ENCODE measurements at regions not wholly inside any gene's neighbourhood (a gene's known extent, or its start where the extent isn't known, plus 50 kb on each side); places are given as distances from the start of the nearest gene placed in this dataset.

DNA sequence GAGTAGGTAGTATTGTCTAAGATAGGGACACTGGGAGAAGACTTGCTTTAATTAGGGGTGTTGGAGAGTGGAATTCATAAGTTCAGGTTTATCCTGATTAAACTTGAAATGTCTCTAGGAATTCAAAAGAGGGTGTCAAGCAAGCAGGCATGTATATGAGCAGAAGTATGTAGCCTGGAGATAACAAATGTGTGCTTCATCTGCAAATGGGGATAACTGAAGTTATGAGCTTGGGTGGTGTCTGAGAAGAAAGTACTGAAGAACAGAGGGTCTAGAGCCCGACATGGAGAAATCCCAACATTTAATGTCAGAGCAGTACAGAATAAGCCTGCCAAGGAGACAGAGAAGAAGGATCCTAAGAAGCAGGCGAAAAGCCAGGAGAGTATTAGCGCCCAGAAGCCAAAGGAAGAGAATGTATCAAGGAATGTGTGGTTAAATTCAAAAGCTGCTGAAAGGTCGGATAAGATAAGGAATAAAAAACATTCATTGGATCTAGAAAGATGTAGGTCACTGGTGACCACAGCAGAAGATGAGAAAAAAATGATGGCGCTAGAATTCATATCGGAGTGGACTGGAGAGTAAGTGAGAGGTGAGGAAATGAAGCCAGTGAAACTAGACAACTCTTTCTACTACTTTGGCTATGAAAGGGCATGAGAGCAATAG is 401.5 kb upstream of the PIK3R1 start:
- DNase-seq = no peak
- no peak overlapping the region for H3K27ac ChIP-seq
- intact Hi-C loops (cut with DNase I) = loop anchor here in 1 of 4 donors (10.0 kb wide), 1 partner anchor 1141 kb away; no protein-coding TSS in a partner anchor
- no peaks in the 10 kb centered on the region for H3K9me3 ChIP-seq
- H3K36me3 ChIP-seq = no peaks in the 10 kb centered on the region
- no peak for TF ChIP-seq EP300 (IDR thresholded peaks at IDR 0.05)
- TF ChIP-seq, protein P1, sequence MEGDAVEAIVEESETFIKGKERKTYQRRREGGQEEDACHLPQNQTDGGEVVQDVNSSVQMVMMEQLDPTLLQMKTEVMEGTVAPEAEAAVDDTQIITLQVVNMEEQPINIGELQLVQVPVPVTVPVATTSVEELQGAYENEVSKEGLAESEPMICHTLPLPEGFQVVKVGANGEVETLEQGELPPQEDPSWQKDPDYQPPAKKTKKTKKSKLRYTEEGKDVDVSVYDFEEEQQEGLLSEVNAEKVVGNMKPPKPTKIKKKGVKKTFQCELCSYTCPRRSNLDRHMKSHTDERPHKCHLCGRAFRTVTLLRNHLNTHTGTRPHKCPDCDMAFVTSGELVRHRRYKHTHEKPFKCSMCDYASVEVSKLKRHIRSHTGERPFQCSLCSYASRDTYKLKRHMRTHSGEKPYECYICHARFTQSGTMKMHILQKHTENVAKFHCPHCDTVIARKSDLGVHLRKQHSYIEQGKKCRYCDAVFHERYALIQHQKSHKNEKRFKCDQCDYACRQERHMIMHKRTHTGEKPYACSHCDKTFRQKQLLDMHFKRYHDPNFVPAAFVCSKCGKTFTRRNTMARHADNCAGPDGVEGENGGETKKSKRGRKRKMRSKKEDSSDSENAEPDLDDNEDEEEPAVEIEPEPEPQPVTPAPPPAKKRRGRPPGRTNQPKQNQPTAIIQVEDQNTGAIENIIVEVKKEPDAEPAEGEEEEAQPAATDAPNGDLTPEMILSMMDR (IDR thresholded peaks at IDR 0.05) = no peak
- TF ChIP-seq POLR2A (IDR thresholded peaks at IDR 0.05) = no peak
- H3K27me3 ChIP-seq = no peaks in the 10 kb centered on the region
- 31 to 43% (median 41%) methylated on average over 6 of the region's 6 CpGs for WGBS, 3 donors
- H3K4me1 ChIP-seq (ENCODE audit: insufficient read depth) = peaks cover 3% of the 10 kb centered on the region
- H3K4me3 ChIP-seq = no peak overlapping the region

DNA sequence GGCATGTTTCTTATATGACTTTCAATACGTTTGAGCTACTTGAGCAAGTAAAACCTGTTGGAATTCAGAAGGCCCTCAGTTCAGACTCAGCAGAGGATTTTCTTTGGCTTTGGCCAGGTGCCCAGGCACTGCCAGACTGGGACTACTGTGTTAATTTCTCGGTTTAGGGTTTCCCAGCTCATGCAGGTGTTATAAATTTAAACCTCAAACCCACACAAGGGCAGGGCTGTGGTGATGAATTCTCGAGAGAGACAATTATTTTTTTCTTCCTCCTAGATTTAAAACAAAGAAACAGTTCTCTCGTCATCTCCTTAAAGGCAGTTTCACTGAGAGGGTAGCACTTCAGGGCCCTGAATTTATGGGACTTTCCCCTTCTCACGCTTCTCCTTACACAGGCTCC is 406.0 kb upstream of the PIK3R1 start:
- Histone ChIP-seq H3K27ac (no peak overlapping the region), H3K9me3 (no peaks in the 10 kb centered on the region), H3K27me3 (no peaks in the 10 kb centered on the region), H3K4me1 (ENCODE audit: insufficient read depth) (no peaks in the 10 kb centered on the region), H3K4me3 (no peak overlapping the region), H3K36me3 (no peaks in the 10 kb centered on the region)
- 81 to 84% (median 83%) methylated on average over 5 of the region's 5 CpGs for WGBS, 3 donors
- DNase-seq = no peak
- TF ChIP-seq, protein P1 (IDR thresholded peaks at IDR 0.05) = no peak
- no peak for TF ChIP-seq EP300 (IDR thresholded peaks at IDR 0.05)
- TF ChIP-seq POLR2A (IDR thresholded peaks at IDR 0.05) = no peak
- intact Hi-C loops (cut with DNase I) = no loop called here

DNA sequence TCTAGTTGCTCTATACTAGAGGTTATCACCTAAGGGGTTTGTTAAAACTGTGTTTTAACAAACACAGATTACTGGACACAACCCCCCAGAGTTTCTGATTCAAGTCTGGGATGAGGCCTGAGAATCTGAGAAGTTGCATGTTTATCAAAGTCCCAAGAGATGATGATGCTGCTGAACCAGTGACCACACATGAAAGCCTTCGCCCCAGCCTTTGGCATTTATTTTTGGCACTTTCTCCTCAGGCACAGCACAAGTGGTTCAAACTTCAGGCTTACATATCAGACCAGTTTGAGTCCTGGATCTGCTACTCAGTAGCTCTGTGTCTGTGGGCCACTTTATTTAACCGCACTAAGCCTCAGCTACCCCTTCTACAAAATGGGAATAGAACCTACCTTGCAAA is 407.2 kb upstream of the PIK3R1 start:
- H3K27ac ChIP-seq = no peak overlapping the region
- intact Hi-C loops (cut with DNase I) = no loop called here
- no peak for TF ChIP-seq EP300 (IDR thresholded peaks at IDR 0.05)
- no peak for TF ChIP-seq POLR2A (IDR thresholded peaks at IDR 0.05)
- TF ChIP-seq, protein P1 (IDR thresholded peaks at IDR 0.05) = no peak
- H3K4me1 ChIP-seq (ENCODE audit: insufficient read depth) = no peaks in the 10 kb centered on the region
- no peaks in the 10 kb centered on the region for H3K36me3 ChIP-seq
- WGBS, 3 donors = 88 to 97% (median 94%) methylated on average over 2 of the region's 2 CpGs
- no peaks in the 10 kb centered on the region for H3K27me3 ChIP-seq
- H3K9me3 ChIP-seq = no peaks in the 10 kb centered on the region
- no peak for DNase-seq
- no peak overlapping the region for H3K4me3 ChIP-seq

DNA sequence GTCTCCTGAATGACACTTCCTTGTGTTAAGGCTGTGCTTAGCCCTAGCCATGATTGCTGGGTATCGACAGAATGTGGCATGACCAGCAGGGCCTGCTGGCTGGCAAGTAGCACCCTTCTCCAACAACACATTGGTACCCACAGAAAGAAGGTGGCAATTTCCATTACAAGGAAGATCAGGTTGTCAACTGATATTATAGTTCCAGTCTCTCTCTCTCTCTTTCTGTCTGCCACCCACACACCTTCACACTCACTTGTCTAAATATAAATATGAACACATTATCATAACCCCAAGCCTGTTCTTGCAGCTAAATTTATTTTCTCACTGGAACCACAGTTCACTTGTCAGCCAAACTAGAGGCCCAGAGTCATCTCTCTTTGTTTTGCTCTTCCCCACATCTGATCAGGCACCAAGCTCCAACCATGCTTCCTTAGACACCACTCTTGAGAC is 408.1 kb upstream of the PIK3R1 start:
- intact Hi-C loops (cut with DNase I) = no loop called here
- WGBS, 3 donors = 94 to 100% (median 100%) methylated on average over 1 of the region's 1 CpG

DNA sequence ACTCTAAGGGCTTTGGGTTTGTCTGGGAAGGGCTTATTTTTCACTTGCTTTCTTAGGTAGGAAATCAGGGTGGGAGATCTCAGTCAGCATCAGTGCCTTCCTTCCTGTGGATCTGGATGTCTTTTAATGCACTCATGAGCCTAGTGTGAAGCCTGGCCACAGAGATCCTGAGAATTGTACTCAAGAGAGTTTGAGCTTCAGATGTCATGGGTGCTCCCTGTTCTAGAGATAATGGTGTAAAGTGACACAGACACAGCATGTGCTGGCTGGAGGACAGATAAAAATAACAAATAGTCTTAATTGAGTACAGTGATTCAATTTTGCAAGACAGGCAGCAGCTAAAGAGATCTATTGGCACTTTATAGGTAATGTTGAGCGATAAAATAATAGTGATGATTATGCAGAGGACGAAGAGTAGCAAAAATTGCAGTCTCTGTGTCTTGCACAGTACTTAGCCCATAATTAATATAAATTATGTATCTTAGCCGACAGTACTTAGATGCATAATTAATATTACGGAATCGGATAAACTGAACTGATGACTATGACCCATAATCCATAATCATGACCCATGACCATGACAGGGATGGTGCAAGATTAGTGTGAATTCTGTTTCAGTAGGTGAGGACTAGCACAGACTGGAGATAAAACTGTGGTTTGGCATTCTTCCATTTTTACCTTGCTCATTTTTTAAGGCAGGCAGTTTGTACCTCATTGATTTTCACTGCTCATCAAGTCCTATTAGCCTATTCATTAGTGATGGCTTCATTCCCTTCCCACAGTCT is 408.7 kb upstream of the PIK3R1 start:
- Histone ChIP-seq H3K4me3 (no peak overlapping the region), H3K36me3 (no peaks in the 10 kb centered on the region), H3K9me3 (no peaks in the 10 kb centered on the region), H3K27ac (no peak overlapping the region), H3K4me1 (ENCODE audit: insufficient read depth) (no peaks in the 10 kb centered on the region), H3K27me3 (no peaks in the 10 kb centered on the region)
- intact Hi-C loops (cut with DNase I) = no loop called here
- WGBS, 3 donors = 96 to 97% (median 96%) methylated on average over 5 of the region's 5 CpGs
- TF ChIP-seq, protein P1 (IDR thresholded peaks at IDR 0.05) = no peak
- no peak for TF ChIP-seq EP300 (IDR thresholded peaks at IDR 0.05)
- TF ChIP-seq POLR2A (IDR thresholded peaks at IDR 0.05) = no peak
- no peak for DNase-seq

More for the DNA sequence above, 408.1 kb upstream of the PIK3R1 start:
- no peak overlapping the region for H3K27ac ChIP-seq
- H3K36me3 ChIP-seq = no peaks in the 10 kb centered on the region
- no peak for DNase-seq
- no peaks in the 10 kb centered on the region for H3K4me1 ChIP-seq (ENCODE audit: insufficient read depth)
- H3K4me3 ChIP-seq = no peak overlapping the region
- H3K9me3 ChIP-seq = no peaks in the 10 kb centered on the region
- no peak for TF ChIP-seq POLR2A (IDR thresholded peaks at IDR 0.05)
- no peaks in the 10 kb centered on the region for H3K27me3 ChIP-seq
